Omental fat pad (tissue), 3 donors: ENCODE measurements at regions not wholly inside any gene's neighbourhood (a gene's known extent, or its start where the extent isn't known, plus 50 kb on each side); places are given as distances from the start of the nearest gene placed in this dataset.

ENCODE experiments used
- ATAC-seq: fragments of 150-250 bp; one replicate; pipeline ENCODE4 v1.9.1; 2016; ENCODE audit warnings: mild to moderate bottlenecking, moderate library complexity; ENCODE audit not compliant: low FRiP score
- DNase-seq: peaks from one replicate; pipeline ENCODE4 v3.0.0-alpha.2; 2019; ENCODE audit warnings: low spot score
- CTCF ChIP-seq, 3 donors: fragments of 450-650 bp; IDR thresholded peaks; one replicate each; pipeline ENCODE4 v1.5.1; 2016 to 2017; ENCODE audit warnings: antibody characterized with exemption in 3 of 3, mild to moderate bottlenecking in 3 of 3, moderate library complexity in 2 of 3

- ATAC-seq (no peak), DNase-seq (no peak)
- no peak for TF ChIP-seq CTCF (IDR thresholded peaks at IDR 0.05)
Measured at GRCh38 chr14:96734076-96734622, 63.0 kb upstream of the VRK1 start.

GRCh38 chr14:96735526-96735925 lies 61.7 kb upstream of the VRK1 start:
- DNase-seq: no peak

GRCh38 chr14:96736439-96736838 lies 60.7 kb upstream of the VRK1 start:
- TF ChIP-seq CTCF (IDR thresholded peaks at IDR 0.05): no peak

More at GRCh38 chr14:96735526-96735925, 61.7 kb upstream of the VRK1 start:
- no peak for TF ChIP-seq CTCF (IDR thresholded peaks at IDR 0.05)
- no peak for ATAC-seq

GRCh38 chr14:96737881-96738280 lies 59.3 kb upstream of the VRK1 start:
- TF ChIP-seq CTCF (IDR thresholded peaks at IDR 0.05): no peak
- ATAC-seq: no peak
- DNase-seq: no peak

More at GRCh38 chr14:96736439-96736838, 60.7 kb upstream of the VRK1 start:
- no peak for ATAC-seq
- no peak for DNase-seq

- DNase-seq (no peak), ATAC-seq (no peak)
- no peak for TF ChIP-seq CTCF (IDR thresholded peaks at IDR 0.05)
Measured at GRCh38 chr14:96739200-96739910, 57.8 kb upstream of the VRK1 start.

- no peak for DNase-seq
- TF ChIP-seq CTCF (IDR thresholded peaks at IDR 0.05): peak in 1 of 3 donors; percentile 24
- ATAC-seq: peak; percentile 62
Measured at GRCh38 chr14:96741151-96741977, 55.8 kb upstream of the VRK1 start.
